H1 (cell line): ENCODE measurements at regions not wholly inside any gene's neighbourhood (a gene's known extent, or its start where the extent isn't known, plus 50 kb on each side); places are given as distances from the start of the nearest gene placed in this dataset.

Source experiments
- CTCF ChIA-PET: fragments of 300-600 bp; sonication (Branson Sonifier 250); formaldehyde crosslinking; loops from one replicate; lab custom pipeline; 2021; ENCODE audit not compliant: partially characterized antibody; lab: Charles Lee
- POLR2A ChIA-PET: fragments of 300-600 bp; sonication (Branson Sonifier 250); formaldehyde crosslinking; loops from one replicate; lab custom pipeline; 2021; ENCODE audit warnings: inconsistent platforms; ENCODE audit not compliant: partially characterized antibody; lab: Charles Lee
- DNase-seq, 2 experiments: peaks; one replicate each; pipeline versions ENCODE4 v3.0.0 to v3.0.0-alpha.2; 2010 to 2022; ENCODE audit warnings: low spot score in 2 of 2, low read depth in 1 of 2, mixed read lengths in 1 of 2
- FAIRE-seq: peaks from 2 replicates; lab custom pipeline; 2011; peaks lifted over from hg19 to GRCh38; lab: Jason Lieb, UNC
- H2AFZ ChIP-seq: 2 replicates; pipeline ENCODE4 v1.8.1; 2012; ENCODE audit warnings: low read length, inconsistent platforms
- H2AK5ac ChIP-seq: 2 replicates; pipeline ENCODE4 v1.6.1; 2013; ENCODE audit warnings: low read depth, low read length
- H2BK120ac ChIP-seq: replicated peaks from 2 replicates; pipeline ENCODE3; 2013; ENCODE audit warnings: low read depth, low read length, inconsistent platforms
- H2BK12ac ChIP-seq: 2 replicates; pipeline ENCODE4 v1.6.1; 2013; ENCODE audit warnings: low read depth, low read length
- H2BK15ac ChIP-seq: 2 replicates; pipeline ENCODE4 v1.6.1; 2013; ENCODE audit warnings: low read length
- H2BK20ac ChIP-seq: 2 replicates; pipeline ENCODE4 v1.6.1; 2013; ENCODE audit warnings: low read length
- H2BK5ac ChIP-seq: 2 replicates; pipeline ENCODE4 v1.6.1; 2013; ENCODE audit warnings: low read depth, low read length
- H3K14ac ChIP-seq: 2 replicates; pipeline ENCODE4 v1.6.1; 2013; ENCODE audit warnings: inconsistent platforms; ENCODE audit not compliant: insufficient read length
- H3K18ac ChIP-seq: 2 replicates; pipeline ENCODE4 v1.6.1; 2013; ENCODE audit warnings: low read length; ENCODE audit errors: extremely low read depth
- H3K23ac ChIP-seq: 2 replicates; pipeline ENCODE4 v1.6.1; 2013; ENCODE audit warnings: inconsistent platforms; ENCODE audit not compliant: insufficient read length
- H3K23me2 ChIP-seq: 2 replicates; pipeline ENCODE4 v1.6.1; 2013; ENCODE audit warnings: low read depth, low read length
- H3K27ac ChIP-seq: 2 replicates; pipeline ENCODE4 v1.6.1; 2011; ENCODE audit warnings: low read depth, low read length, inconsistent platforms
- H3K27me3 ChIP-seq, 4 experiments: replicated peaks in 1 of 4; 1 replicate in 1 of 4; 2 replicates in 3 of 4; pipeline versions ENCODE4 v1.6.1 to v1.8.1; 2011 to 2013; ENCODE audit warnings: low read length in 3 of 4, mild to moderate bottlenecking in 3 of 4, inconsistent platforms in 2 of 4, mixed read lengths in 2 of 4, moderate library complexity in 1 of 4; ENCODE audit not compliant: control insufficient read depth in 3 of 4, insufficient read depth in 3 of 4; ENCODE audit errors: extremely low read depth in 1 of 4
- H3K36me3 ChIP-seq, 4 experiments: 2 replicates each; pipeline versions ENCODE4 v1.6.1 to v1.8.1; 2011 to 2013; ENCODE audit warnings: mild to moderate bottlenecking in 4 of 4, low read length in 3 of 4, moderate library complexity in 2 of 4, control low read depth in 1 of 4, inconsistent platforms in 1 of 4; ENCODE audit not compliant: insufficient read depth in 4 of 4, control insufficient read depth in 2 of 4
- H3K4ac ChIP-seq: replicated peaks from 2 replicates; pipeline ENCODE3; 2013; ENCODE audit warnings: low read length, low read depth, mixed read lengths, inconsistent platforms; ENCODE audit not compliant: insufficient read length
- H3K4me1 ChIP-seq, 4 experiments: replicated peaks in 1 of 4; 1 replicate in 1 of 4; 2 replicates in 3 of 4; pipeline versions ENCODE4 v1.6.1 to v1.8.1; 2011 to 2013; ENCODE audit warnings: low read length in 3 of 4, inconsistent platforms in 2 of 4, mixed read lengths in 1 of 4; ENCODE audit not compliant: insufficient read depth in 4 of 4, control insufficient read depth in 3 of 4
- H3K4me2 ChIP-seq, 2 experiments: 2 replicates each; pipeline versions ENCODE4 v1.6.1 to v1.8.1; 2011 to 2013; ENCODE audit warnings: low read depth in 2 of 2, low read length in 2 of 2, control low read depth in 1 of 2, inconsistent platforms in 1 of 2, mild to moderate bottlenecking in 1 of 2; ENCODE audit not compliant: insufficient read depth in 1 of 2
- H3K4me3 ChIP-seq, 4 experiments: fragments of 200-600, 300-600 bp in 1 of 4; sonication (generic), shearing (Covaris generic), sonication (Bioruptor Twin) in 1 of 4; 2 replicates each; pipeline versions ENCODE4 v1.5.1 to v1.8.1; 2011 to 2016; ENCODE audit warnings: low read length in 4 of 4, low read depth in 3 of 4, control low read depth in 2 of 4, inconsistent platforms in 2 of 4, mild to moderate bottlenecking in 2 of 4, mixed read lengths in 1 of 4, moderate library complexity in 1 of 4; ENCODE audit not compliant: insufficient read depth in 2 of 4; ENCODE audit errors: extremely low read depth in 1 of 4
- H3K56ac ChIP-seq: replicated peaks from 2 replicates; pipeline ENCODE3; 2013; ENCODE audit warnings: low read depth, mild to moderate bottlenecking, mixed read lengths, low read length, inconsistent platforms; ENCODE audit not compliant: insufficient read length
- H3K79me1 ChIP-seq: 2 replicates; pipeline ENCODE4 v1.6.1; 2013; ENCODE audit warnings: low read depth, low read length, control low read depth
- H3K79me2 ChIP-seq, 2 experiments: 2 replicates each; pipeline versions ENCODE4 v1.6.1 to v1.8.1; 2012 to 2013; ENCODE audit warnings: low read length in 2 of 2, mild to moderate bottlenecking in 2 of 2, inconsistent platforms in 1 of 2; ENCODE audit not compliant: insufficient read depth in 2 of 2, control insufficient read depth in 1 of 2
- H3K9ac ChIP-seq, 4 experiments: replicated peaks in 1 of 4; 1 replicate in 1 of 4; 2 replicates in 3 of 4; pipeline versions ENCODE4 v1.6.1 to v1.8.1; 2011 to 2013; ENCODE audit warnings: low read depth in 3 of 4, low read length in 3 of 4, control low read depth in 2 of 4, mild to moderate bottlenecking in 2 of 4, moderate library complexity in 2 of 4, inconsistent platforms in 1 of 4; ENCODE audit errors: extremely low read depth in 1 of 4
- H3K9me3 ChIP-seq, 2 experiments: 2 replicates each; pipeline versions ENCODE4 v1.6.1 to v1.8.1; 2012 to 2013; ENCODE audit warnings: mild to moderate bottlenecking in 2 of 2, moderate library complexity in 2 of 2, control low read depth in 1 of 2, inconsistent platforms in 1 of 2, low read depth in 1 of 2, low read length in 1 of 2, mixed read lengths in 1 of 2; ENCODE audit not compliant: insufficient read depth in 2 of 2
- H4K20me1 ChIP-seq, 2 experiments: replicated peaks in 1 of 2; 2 replicates each; pipeline versions ENCODE3 to v1.8.1; 2011 to 2013; ENCODE audit warnings: inconsistent platforms in 2 of 2, low read length in 2 of 2, mild to moderate bottlenecking in 1 of 2; ENCODE audit not compliant: insufficient read depth in 2 of 2, control insufficient read depth in 1 of 2
- H4K5ac ChIP-seq: 2 replicates; pipeline ENCODE4 v1.6.1; 2013; ENCODE audit warnings: low read length, low read depth, mixed read lengths, inconsistent platforms; ENCODE audit not compliant: insufficient read length
- H4K8ac ChIP-seq: 2 replicates; pipeline ENCODE4 v1.8.0; 2013; ENCODE audit warnings: mild to moderate bottlenecking, moderate library complexity, low read length, inconsistent platforms; ENCODE audit not compliant: insufficient read depth; ENCODE audit errors: extremely low read depth
- H4K91ac ChIP-seq: replicated peaks from 2 replicates; pipeline ENCODE3; 2013; ENCODE audit warnings: low read length, mixed read lengths, inconsistent platforms; ENCODE audit not compliant: insufficient read length
- MAFK ChIP-seq: IDR thresholded peaks from 2 replicates; pipeline ENCODE4 v1.6.1; 2012; ENCODE audit warnings: low read depth, mild to moderate bottlenecking, improper control_type of control experiment, low read length
- SP1 ChIP-seq: IDR thresholded peaks from 2 replicates; pipeline ENCODE4 v1.6.1; 2011; ENCODE audit warnings: low read depth, low read length
- WGBS, 2 experiments: shearing (Covaris generic) in 1 of 2; methylation state at CpG; one replicate each; pipeline versions ENCODE4 v1.1.6 to v1.1.7; 2013 to 2015; ENCODE audit warnings: low lambda C conversion rate in 2 of 2, mixed read lengths in 2 of 2, inconsistent platforms in 1 of 2, low coverage in 1 of 2, missing lambda C conversion rate in 1 of 2; ENCODE audit not compliant: insufficient replicate concordance in 2 of 2, insufficient coverage in 1 of 2, insufficient read length in 1 of 2; ENCODE audit errors: extremely low coverage in 1 of 2, missing lambda C conversion rate in 1 of 2; 5-methylcytosine and 5-hydroxymethylcytosine counted together

DNA sequence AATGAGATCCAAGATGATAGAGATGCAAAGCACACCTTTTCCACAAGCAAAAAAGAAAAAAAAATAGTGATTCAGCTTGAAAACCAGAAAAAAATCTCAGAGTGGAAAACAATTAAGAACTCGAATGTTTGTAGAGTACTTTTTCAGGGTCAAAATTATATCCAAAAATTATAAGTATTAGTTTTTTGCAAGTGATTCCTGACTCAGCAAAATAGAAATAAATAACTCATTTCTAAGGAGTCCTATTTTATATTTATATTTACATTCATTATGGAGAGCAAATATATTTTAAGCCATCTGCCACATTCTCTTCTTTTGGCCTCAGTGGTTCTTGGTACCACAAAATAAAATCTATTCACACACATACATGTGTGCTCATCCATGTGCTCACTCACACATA is 1011.8 kb upstream of the ARRDC3 start:
- Histone ChIP-seq H3K79me2 (no peaks in the 10 kb centered on the region), H4K5ac (no peak overlapping the region), H2BK15ac (no peak overlapping the region), H3K4me1 (no peaks in the 10 kb centered on the region), H2BK120ac (no peak overlapping the region), H3K9me3 (no peaks in the 10 kb centered on the region), H2AK5ac (no peak overlapping the region), H2BK20ac (no peak overlapping the region), H3K79me1 (no peaks in the 10 kb centered on the region), H3K27me3 (no peaks in the 10 kb centered on the region), H2AFZ (no peak overlapping the region), H3K4me2 (no peak overlapping the region), H4K20me1 (no peaks in the 10 kb centered on the region), H2BK12ac (no peak overlapping the region), H4K8ac (no peak overlapping the region), H2BK5ac (no peak overlapping the region), H4K91ac (no peak overlapping the region), H3K23ac (no peak overlapping the region), H3K23me2 (no peaks in the 10 kb centered on the region), H3K18ac (no peak overlapping the region), H3K56ac (no peak overlapping the region), H3K14ac (no peak overlapping the region), H3K36me3 (no peaks in the 10 kb centered on the region), H3K27ac (no peak overlapping the region), H3K4me3 (no peak overlapping the region), H3K9ac (no peak overlapping the region), H3K4ac (no peak overlapping the region)
- DNase-seq (no peak), FAIRE-seq (no peak)
- 100% methylated on average over 1 of the region's 1 CpG; no CpG with 5 or more reads in 1 of the 2 experiments for WGBS, 2 experiments
- ChIA-PET POLR2A (no interaction called here), CTCF (no interaction called here)
- TF ChIP-seq MAFK (peak; percentile 50; the same call in 1 of the 2 replicates), SP1 (no peak)
